B cell (primary cell): ENCODE measurements at regions not wholly inside any gene's neighbourhood (a gene's known extent, or its start where the extent isn't known, plus 50 kb on each side); places are given as distances from the start of the nearest gene placed in this dataset.

Source experiments
- EZH2 ChIP-seq: IDR thresholded peaks from 2 replicates; pipeline ENCODE4 v1.6.1; 2012; ENCODE audit warnings: borderline replicate concordance, low read depth, mild to moderate bottlenecking, moderate library complexity, low read length; ENCODE audit not compliant: insufficient read depth, poor library complexity, severe bottlenecking
- TF ChIP-seq, protein P1 (sequence below): fragments of 200-600 bp; IDR thresholded peaks from one replicate; pipeline ENCODE4 v1.8.0; 2022; ENCODE audit warnings: antibody characterized with exemption, mild to moderate bottlenecking

DNA sequence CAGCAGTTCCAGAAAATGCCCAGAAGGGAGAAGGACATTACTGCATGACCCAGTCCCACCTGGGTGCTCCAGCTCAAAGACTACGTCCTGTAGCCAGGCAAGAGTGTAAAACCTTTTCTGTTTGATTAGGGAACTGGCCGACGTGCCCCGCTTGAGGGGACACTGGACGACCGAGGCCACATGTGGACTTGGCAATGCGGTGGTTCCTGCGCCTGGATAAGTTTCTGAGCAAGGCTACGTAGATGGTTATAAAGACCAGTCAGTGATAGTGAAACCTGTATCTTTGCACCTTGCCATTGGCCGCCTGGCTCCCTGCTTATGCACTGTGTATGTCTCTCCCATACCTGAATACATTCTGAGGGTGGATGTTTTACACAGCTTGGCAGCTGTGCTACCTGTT is 567.0 kb upstream of the CRIM1 start:
- TF ChIP-seq, protein P1, sequence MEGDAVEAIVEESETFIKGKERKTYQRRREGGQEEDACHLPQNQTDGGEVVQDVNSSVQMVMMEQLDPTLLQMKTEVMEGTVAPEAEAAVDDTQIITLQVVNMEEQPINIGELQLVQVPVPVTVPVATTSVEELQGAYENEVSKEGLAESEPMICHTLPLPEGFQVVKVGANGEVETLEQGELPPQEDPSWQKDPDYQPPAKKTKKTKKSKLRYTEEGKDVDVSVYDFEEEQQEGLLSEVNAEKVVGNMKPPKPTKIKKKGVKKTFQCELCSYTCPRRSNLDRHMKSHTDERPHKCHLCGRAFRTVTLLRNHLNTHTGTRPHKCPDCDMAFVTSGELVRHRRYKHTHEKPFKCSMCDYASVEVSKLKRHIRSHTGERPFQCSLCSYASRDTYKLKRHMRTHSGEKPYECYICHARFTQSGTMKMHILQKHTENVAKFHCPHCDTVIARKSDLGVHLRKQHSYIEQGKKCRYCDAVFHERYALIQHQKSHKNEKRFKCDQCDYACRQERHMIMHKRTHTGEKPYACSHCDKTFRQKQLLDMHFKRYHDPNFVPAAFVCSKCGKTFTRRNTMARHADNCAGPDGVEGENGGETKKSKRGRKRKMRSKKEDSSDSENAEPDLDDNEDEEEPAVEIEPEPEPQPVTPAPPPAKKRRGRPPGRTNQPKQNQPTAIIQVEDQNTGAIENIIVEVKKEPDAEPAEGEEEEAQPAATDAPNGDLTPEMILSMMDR = no peak
- TF ChIP-seq EZH2 = no peak
